Gastroesophageal sphincter (tissue), 4 donors: ENCODE measurements at regions not wholly inside any gene's neighbourhood (a gene's known extent, or its start where the extent isn't known, plus 50 kb on each side); places are given as distances from the start of the nearest gene placed in this dataset.

Source experiments
- ATAC-seq: fragments of 150-250 bp; one replicate; pipeline ENCODE4 v1.9.1; 2016; ENCODE audit warnings: mild to moderate bottlenecking, moderate library complexity
- H3K27ac ChIP-seq, 4 donors: fragments of 200-600 bp; sonication (generic) in 3 of 4; 1 replicate in 3 of 4; 2 replicates in 1 of 4; pipeline ENCODE4 v1.5.1; 2016 to 2019
- H3K27me3 ChIP-seq: fragments of 200-600 bp; sonication (generic); one replicate; pipeline ENCODE4 v1.5.1; 2019
- H3K36me3 ChIP-seq, 2 donors: fragments of 200-600 bp; sonication (generic); one replicate each; pipeline ENCODE4 v1.5.1; 2019; ENCODE audit warnings: control low read depth in 1 of 2
- H3K4me1 ChIP-seq, 3 donors: fragments of 200-600 bp; sonication (generic); 1 replicate in 2 of 3; 2 replicates in 1 of 3; pipeline ENCODE4 v1.5.1; 2016 to 2019; ENCODE audit warnings: control low read depth in 2 of 3
- H3K4me3 ChIP-seq, 2 donors: fragments of 200-600 bp; sonication (generic); one replicate each; pipeline ENCODE4 v1.5.1; 2019; ENCODE audit warnings: mild to moderate bottlenecking in 1 of 2, moderate library complexity in 1 of 2
- H3K9me3 ChIP-seq, 3 donors: fragments of 200-600 bp; sonication (generic); one replicate each; pipeline ENCODE4 v1.5.1; 2017 to 2019; ENCODE audit warnings: control low read depth in 2 of 3
- EP300 ChIP-seq: sonication (generic); formaldehyde crosslinking; IDR thresholded peaks from one replicate; pipeline ENCODE4 v1.6.1; 2017; ENCODE audit warnings: antibody characterized with exemption, mild to moderate bottlenecking
- POLR2A ChIP-seq, 2 donors: fragments of 450-650 bp; IDR thresholded peaks; one replicate each; pipeline ENCODE4 v1.6.1; 2017; ENCODE audit warnings: antibody characterized with exemption in 2 of 2, mild to moderate bottlenecking in 2 of 2, moderate library complexity in 1 of 2
- POLR2AphosphoS5 ChIP-seq: sonication (generic); formaldehyde crosslinking; IDR thresholded peaks from one replicate; pipeline ENCODE4 v1.6.1; 2017; ENCODE audit warnings: antibody characterized with exemption
- WGBS, 2 donors: methylation state at CpG; one replicate each; pipeline ENCODE4 v1.1.5; 2018; ENCODE audit warnings: low coverage in 1 of 2; 5-methylcytosine and 5-hydroxymethylcytosine counted together
- TF ChIP-seq, protein P1 (sequence below), 4 experiments: fragments of 200-600 bp in 2 of 4; fragments of 450-650 bp in 2 of 4; sonication (generic) in 1 of 4; IDR thresholded peaks; one replicate each; pipeline ENCODE4 v1.5.1; 2017 to 2019; ENCODE audit warnings: antibody characterized with exemption in 4 of 4, mild to moderate bottlenecking in 2 of 4, moderate library complexity in 2 of 4

DNA sequence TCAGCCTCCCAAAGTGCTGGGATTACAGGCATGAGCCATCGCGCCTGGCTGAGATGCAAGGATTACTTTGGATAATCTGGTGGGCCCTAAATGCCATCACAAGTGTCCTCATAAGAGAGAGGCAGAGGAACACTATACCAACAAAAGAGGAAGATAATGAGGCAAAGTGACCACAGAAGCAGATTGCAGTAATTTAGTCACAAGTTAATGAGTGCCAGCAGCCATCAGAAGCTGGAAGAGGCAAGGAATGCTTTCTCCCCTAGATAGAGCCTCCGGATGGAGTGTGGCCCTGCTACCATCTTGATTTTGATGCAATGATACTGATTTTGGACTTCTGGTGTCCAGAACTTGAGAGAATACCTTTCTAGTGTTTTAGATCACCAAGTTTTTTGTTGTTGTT, 122.3 kb downstream of the SPATA31D1 start:
- Histone ChIP-seq H3K27me3 (no peaks in the 10 kb centered on the region), H3K9me3 (no peaks in the 10 kb centered on the region), H3K27ac (no peak overlapping the region), H3K36me3 (no peaks in the 10 kb centered on the region), H3K4me3 (no peak overlapping the region), H3K4me1 (no peaks in the 10 kb centered on the region)
- TF ChIP-seq EP300 (no peak), POLR2A (IDR thresholded peaks at IDR 0.05) (no peak), POLR2AphosphoS5 (no peak)
- TF ChIP-seq, protein P1, sequence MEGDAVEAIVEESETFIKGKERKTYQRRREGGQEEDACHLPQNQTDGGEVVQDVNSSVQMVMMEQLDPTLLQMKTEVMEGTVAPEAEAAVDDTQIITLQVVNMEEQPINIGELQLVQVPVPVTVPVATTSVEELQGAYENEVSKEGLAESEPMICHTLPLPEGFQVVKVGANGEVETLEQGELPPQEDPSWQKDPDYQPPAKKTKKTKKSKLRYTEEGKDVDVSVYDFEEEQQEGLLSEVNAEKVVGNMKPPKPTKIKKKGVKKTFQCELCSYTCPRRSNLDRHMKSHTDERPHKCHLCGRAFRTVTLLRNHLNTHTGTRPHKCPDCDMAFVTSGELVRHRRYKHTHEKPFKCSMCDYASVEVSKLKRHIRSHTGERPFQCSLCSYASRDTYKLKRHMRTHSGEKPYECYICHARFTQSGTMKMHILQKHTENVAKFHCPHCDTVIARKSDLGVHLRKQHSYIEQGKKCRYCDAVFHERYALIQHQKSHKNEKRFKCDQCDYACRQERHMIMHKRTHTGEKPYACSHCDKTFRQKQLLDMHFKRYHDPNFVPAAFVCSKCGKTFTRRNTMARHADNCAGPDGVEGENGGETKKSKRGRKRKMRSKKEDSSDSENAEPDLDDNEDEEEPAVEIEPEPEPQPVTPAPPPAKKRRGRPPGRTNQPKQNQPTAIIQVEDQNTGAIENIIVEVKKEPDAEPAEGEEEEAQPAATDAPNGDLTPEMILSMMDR (IDR thresholded peaks at IDR 0.05): no peak
- WGBS, 2 donors: 98 to 100% methylated on average over 2 to 3 of the region's 3 CpGs
- ATAC-seq: no peak

DNA sequence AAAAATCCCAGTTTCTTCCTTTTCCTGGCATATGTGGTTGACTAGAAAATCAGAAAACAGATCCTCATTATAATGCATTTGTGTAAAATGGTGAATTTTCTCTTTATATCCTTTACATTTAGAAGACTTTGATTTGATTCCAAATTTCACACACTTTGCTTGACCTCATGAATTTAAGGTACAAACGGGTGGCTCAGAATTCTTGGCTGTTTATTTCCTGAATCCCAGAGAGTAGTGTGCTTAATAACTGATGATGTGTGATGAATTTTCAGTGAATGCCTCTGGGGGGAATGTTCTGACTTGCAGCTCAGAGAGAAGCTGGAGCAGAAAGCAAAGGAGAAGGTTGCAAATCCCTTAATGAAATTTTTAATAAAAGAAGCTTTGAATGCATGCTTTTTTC, 126.8 kb downstream of the SPATA31D1 start:
- Histone ChIP-seq H3K9me3 (no peaks in the 10 kb centered on the region), H3K4me1 (peaks cover 0 to 19% (median 3%) of the 10 kb centered on the region in 3 donors), H3K27me3 (no peaks in the 10 kb centered on the region), H3K27ac (no peak overlapping the region), H3K4me3 (no peak overlapping the region), H3K36me3 (no peaks in the 10 kb centered on the region)
- no peak for TF ChIP-seq POLR2AphosphoS5
- TF ChIP-seq, protein P1 (IDR thresholded peaks at IDR 0.05): no peak
- no peak for TF ChIP-seq EP300
- TF ChIP-seq POLR2A (IDR thresholded peaks at IDR 0.05): no peak
- ATAC-seq: no peak
- WGBS, 2 donors: 21 to 65% methylated on average over 1 of the region's 1 CpG

DNA sequence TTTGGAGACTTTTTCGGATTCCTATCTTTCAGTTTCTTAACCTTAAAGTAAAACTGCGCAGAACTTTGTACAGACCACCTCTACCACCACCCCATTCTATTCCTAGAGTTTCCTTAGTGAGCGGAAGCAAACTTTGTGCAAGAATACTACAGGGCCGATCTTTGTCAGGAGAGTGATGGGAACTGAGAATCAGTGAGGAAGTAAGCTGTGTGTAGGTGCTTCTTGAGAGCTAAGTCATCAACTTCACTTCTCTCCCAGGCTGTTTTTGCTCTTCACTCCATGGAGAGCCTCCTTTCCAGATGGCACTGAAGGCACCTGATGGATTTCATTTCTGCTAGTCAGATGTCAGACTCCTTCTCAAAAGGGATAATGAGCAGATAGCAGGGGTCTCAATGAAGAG, 127.3 kb downstream of the SPATA31D1 start:
- no peaks in the 10 kb centered on the region for H3K9me3 ChIP-seq
- H3K4me3 ChIP-seq: no peak overlapping the region
- H3K27me3 ChIP-seq: no peaks in the 10 kb centered on the region
- H3K4me1 ChIP-seq: peaks cover 0 to 19% (median 3%) of the 10 kb centered on the region in 3 donors
- H3K27ac ChIP-seq: no peak overlapping the region
- no peak for ATAC-seq
- TF ChIP-seq, protein P1 (IDR thresholded peaks at IDR 0.05): no peak
- TF ChIP-seq POLR2A (IDR thresholded peaks at IDR 0.05) (no peak), POLR2AphosphoS5 (no peak), EP300 (no peak)
- no peaks in the 10 kb centered on the region for H3K36me3 ChIP-seq
- 89 to 100% methylated on average over 3 to 4 of the region's 4 CpGs for WGBS, 2 donors

DNA sequence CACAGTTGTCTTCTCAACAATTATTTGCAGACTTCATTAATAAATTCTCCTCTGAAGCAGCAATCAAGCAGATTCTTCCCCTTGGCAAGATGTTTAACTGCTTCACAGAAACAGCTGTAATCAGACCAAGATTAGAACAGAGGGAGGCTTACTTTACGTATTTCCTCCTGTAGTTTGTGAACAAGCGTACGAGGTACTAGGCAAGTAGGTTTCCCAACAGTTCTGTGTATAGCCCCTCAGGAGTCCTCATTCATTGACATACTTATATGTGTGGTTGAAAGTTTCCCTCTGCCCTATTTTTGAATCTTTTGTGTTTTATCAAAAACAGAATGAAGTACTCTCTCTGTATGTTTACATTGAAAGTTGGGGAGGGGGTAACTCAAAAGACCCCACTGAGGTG, 128.0 kb downstream of the SPATA31D1 start:
- no peak for TF ChIP-seq POLR2A (IDR thresholded peaks at IDR 0.05)
- TF ChIP-seq, protein P1 (IDR thresholded peaks at IDR 0.05): no peak
- no peak for TF ChIP-seq EP300
- no peak for TF ChIP-seq POLR2AphosphoS5
- 65% methylated on average over 3 of the region's 3 CpGs for WGBS, 2 donors
- Histone ChIP-seq H3K27ac (no peak overlapping the region), H3K27me3 (no peaks in the 10 kb centered on the region), H3K36me3 (no peaks in the 10 kb centered on the region), H3K4me3 (no peak overlapping the region), H3K9me3 (no peaks in the 10 kb centered on the region), H3K4me1 (peaks cover 0 to 19% (median 3%) of the 10 kb centered on the region in 3 donors)
- no peak for ATAC-seq

DNA sequence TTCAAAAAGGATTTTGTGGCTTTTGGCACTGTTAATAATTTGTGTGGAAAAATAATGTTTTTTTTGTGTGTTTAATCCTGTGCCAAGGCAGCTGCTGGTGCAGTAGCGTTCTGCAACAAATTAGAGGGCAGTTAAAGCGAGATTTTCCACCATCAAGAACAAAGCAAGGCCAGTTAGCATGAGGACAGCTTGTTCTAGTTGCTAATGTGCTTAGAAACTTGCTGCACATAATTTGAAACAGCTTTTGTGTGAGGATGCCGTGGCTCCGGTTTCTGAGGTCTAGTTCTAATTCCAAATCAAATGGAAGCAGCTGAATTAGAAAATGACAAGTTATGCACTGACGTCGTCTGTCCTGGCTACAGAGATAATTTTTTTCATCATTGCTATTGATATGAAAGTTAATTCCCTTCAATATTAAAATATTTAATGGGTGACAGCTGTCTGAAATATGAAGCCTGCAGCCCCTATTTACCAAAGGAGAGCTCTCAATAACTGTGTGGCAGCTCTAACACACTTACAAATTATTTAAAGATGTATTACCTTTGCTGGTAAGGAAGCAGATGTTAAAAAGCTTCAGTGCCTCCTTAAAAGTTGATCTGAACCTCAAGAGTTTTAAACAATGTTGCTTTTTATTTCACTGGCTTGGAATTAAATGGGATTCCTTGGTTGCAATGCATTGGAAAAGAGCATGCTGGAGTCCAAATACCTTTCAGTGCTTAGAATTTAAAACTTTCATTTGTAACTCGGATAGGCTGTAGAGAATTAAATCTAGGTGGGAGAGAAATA, 128.6 kb downstream of the SPATA31D1 start:
- no peak overlapping the region for H3K4me3 ChIP-seq
- H3K27me3 ChIP-seq: no peaks in the 10 kb centered on the region
- peak overlapping the region in 2 of 4 donors; percentile 4 to 20 for H3K27ac ChIP-seq
- ATAC-seq: no peak
- H3K4me1 ChIP-seq: peaks cover 0 to 19% (median 3%) of the 10 kb centered on the region in 3 donors
- TF ChIP-seq EP300 (no peak), POLR2A (IDR thresholded peaks at IDR 0.05) (no peak), POLR2AphosphoS5 (no peak)
- TF ChIP-seq, protein P1 (IDR thresholded peaks at IDR 0.05): no peak
- 36 to 47% methylated on average over 7 of the region's 7 CpGs for WGBS, 2 donors
- H3K9me3 ChIP-seq: no peaks in the 10 kb centered on the region
- H3K36me3 ChIP-seq: no peaks in the 10 kb centered on the region
